Activated naive CD4-positive, alpha-beta T cell (primary cell): ENCODE measurements at regions not wholly inside any gene's neighbourhood (a gene's known extent, or its start where the extent isn't known, plus 50 kb on each side); places are given as distances from the start of the nearest gene placed in this dataset.

Source experiments
- DNase-seq, 4 experiments: peaks; one replicate each; lab custom pipeline; 2025; lab: John Stamatoyannopoulos, UW

DNA sequence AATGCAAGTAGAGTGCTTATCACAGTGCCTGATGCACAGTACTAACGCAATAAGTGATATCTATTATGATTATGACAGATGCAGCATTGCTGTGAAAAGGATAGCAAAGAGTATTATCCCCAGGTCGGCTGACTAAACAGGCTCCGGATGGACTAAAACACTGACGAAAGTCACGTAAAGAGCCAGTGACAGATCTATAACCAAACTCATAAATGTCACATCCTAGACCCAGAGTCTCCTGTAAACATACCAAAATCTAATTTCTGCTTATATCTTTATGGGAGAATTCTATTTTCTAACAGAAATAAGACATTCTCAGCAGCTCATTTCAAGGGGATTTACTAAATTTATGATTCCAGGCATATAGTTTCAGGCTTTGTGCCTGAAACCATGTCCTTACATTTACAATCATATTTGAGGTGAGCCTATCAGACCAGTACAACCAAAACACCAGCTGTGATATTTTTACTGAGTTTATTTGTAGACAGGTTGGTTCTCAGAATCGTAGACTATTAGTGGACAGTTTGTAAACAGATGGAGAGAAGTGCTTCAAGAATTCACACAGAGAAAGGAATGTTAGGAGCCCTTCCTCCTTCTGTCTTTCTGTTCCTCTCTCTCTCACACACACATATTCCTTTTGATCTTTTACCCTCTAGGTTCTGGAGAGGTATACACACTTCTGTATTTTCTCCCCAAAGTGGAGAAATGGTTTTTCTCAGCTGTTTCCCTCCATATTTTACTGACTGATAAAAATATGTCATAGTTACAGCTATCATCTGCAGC lies 52.4 kb upstream of the WDR26 start:
- DNase-seq = no peak

DNA sequence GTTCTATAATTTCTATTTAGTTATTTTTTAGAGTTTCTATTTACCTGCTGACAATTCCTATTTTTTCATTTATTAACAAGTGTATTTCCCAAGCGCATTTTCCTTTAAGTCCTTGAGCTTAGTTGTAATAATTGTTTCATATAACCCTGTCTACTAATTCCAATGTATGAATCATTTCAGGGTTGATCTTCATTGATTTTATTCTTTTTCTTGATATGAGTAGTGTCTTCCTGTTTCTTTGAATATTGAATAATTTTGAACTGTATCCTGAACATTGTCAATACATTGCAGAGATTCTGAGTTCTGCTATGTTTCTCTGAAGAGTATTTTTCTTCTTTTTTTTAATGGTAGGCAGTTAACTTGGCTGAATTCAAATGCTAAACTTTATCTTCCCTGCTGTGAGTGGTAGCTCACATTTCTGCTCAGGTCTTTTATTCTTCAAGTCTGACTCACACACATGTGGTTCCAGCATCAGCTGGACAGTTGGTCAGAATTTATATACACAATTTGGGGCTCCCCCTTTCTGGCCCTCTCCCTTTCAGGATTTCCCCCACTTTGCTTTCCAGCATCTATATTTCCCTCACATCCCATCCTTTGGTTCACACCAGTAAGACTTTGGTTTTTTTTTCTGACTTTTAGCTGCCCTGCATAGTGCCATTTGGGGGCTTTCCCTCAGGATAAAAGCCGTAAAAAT lies 54.4 kb upstream of the WDR26 start:
- DNase-seq = no peak

DNA sequence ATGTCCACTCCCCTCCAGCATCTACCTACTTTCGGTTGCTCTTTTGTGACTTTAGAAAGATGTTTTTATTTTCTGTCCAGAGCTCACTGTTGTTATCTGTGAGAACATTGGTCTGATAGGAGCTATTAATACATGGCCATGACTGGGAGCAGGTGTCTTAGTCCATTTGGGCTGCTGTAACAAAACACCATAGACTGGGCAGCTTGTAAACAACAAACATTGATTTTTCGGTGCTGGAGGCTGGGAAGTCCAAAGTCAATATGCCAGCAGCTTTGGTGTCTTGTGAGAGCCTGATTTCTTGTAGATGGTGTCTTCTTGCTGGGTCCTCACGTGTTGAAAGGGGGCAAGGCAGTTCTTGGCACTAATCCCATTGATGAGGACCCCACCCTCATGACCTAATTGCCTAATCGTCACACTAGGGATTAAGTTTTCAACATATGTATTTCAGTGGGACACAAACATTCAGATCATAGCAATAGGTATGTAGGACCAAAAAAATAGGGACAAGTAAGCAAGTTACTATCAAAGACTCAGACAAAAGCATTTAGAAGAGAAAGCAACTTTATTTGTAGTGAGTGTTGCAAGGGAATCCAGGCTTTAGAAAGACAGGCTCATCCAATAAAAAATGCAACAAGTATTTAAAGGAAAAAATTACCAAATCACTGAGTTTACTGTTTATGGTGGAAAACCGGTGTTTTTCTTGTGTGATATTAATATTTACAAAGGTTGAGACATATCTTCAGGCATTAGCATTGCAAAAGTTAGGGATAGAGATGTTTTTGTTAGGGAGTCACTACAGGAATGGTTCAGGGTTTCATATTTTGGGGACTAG lies 55.2 kb upstream of the WDR26 start:
- DNase-seq = no peak

DNA sequence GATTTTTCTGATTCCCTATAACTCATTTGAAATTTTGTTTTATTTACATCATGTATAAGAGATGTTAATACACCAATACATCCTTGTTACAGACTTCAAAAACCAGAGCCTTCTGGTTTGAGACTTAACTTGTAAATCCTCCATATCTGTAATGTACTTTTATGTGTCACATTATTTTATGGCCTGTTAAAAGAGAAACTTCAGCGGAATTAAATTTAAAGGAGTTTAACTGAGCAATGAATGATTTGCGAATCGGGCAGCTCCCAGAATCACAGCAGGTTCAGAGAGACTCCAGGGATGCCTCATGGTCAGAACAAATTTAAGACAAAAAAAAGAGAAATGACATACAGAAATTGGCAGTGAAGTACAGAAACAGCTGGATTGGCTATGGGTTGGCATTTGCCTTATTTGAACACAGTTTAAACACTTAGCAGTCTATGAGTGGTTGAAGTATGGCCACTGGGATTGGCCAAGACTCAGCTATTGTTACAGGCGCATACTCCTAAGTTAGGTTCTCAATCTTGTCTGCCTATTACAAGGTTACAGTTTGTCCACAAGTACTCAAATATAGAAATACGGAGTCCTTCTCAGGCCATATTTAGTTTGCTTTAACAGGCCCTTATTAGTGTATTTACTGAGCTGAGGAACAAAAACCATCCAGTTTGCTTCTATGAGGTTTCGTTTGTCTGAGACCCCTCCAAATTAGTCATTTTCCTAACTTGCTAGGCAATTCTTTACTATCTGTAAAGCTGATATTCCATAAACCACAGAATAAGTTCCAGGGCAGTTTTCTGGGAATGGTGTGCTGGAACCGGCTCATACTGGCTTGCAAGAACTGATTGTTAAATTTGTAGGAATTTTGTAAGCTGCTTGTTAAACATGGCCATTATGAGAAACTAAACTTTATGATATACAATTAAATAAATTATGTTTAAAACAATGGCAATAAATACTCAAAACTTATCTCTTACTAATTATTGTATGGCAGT lies 56.2 kb upstream of the WDR26 start:
- no peak for DNase-seq

DNA sequence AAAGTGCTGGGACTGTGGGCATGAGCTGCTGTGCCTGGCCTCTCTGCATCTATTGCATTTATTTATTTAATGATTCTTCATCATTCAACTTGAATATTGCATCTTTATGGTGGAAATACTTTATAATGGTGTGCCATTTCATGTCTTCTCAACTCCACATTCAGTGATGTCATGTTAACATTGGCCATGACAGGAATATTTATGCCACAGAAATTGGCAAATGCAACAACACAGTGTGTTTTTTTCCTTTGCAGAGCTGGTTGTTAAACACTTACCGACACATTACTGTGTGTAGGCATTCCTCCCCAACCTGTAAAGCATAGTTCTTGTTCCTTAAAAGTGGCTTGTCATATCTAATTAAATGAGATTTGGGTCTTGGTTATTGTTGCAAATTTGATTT lies 57.4 kb upstream of the WDR26 start:
- no peak for DNase-seq

DNA sequence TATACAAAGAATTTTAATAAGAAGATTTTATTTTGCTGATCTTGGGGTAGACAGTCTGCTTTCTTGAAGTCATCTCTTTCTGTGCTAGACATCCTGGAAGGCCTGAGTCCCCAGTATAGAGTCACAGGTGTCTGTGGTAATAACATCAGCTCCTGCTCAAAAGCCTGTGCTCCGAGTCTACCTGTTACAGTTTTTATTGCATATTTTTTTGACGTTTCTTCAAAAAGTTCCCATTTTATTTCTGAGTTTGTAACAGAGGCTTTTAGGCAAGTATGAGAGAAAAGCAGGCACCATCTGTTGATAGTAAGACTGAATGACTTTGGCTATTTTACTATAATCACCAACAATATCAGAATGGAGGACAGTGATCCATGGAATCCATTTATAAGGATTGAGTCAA lies 58.0 kb upstream of the WDR26 start:
- DNase-seq = no peak

DNA sequence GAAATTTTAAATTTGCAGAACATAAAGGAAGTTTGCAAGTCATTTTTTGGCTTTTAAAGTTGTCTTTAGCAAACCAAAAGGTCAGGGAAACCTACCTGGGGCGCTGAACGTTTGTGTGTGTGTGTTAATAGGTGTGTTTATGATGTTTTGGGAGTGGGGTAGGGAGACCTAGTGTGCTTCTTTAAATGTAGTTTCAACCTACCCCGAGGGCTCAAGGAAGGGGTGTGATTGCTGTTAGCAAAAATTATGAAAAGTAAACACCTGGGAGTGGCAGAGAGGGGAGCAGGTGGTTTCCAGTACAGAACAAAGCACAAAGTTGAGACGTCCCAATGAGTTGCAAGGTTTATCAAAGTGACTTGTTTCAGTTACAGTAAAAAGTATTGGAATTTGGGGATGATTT lies 58.7 kb upstream of the WDR26 start:
- no peak for DNase-seq

DNA sequence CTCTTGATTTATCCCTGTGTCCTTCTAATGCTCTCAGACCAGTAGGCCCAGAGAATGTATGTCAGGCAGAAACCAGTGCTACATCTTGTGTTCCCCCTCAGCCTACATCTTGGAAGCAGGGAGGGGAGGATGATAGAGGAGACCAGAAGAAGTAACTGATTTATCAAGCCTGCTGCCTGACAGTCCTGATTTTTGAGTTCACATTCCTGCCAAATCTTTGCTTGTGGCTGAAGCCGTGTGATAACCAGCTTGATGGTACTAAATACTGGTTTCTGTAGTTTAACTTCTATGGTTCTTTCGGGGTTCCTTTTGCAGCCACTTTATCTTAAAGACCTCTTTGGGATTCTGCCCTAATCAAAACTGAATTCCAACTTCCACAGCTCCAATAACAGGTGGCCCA lies 59.7 kb upstream of the WDR26 start:
- DNase-seq = no peak

DNA sequence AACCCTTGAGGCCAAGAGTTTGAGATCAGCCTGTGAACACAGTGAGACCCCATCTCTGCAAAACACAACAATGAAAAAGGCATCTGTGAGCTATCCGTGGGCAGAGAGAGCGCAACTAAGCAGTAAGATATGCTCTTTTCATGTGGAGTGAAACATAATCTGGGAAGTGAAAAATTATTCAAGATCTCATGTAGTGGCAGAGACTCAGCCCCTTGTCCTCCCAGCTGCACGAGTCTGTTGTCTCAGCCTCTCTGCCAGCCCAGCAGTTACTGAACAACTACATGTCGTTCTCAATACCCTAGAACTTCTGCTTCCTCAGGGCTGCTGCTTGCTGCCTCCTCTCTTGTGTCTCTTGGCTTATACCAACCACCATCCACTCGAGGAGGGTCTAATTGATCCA lies 61.3 kb upstream of the WDR26 start:
- DNase-seq = no peak

DNA sequence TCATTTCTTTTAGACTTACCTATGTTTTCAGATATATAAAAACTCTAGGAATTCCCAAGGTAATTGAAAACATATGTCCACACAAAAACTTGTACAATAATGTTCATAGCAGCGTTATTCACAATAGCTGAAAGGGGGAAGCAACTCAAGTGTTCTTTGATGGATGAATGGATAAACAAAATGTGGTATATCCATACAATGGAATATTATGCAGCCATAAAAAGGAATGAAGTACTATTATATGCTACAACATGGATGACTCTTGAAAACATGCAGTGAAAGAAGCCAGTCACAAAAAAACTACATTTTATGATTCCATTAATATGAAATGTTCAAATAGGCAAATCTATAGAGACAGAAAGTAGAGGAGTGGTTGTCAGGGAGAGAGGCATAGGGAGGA lies 62.2 kb upstream of the WDR26 start:
- no peak for DNase-seq

DNA sequence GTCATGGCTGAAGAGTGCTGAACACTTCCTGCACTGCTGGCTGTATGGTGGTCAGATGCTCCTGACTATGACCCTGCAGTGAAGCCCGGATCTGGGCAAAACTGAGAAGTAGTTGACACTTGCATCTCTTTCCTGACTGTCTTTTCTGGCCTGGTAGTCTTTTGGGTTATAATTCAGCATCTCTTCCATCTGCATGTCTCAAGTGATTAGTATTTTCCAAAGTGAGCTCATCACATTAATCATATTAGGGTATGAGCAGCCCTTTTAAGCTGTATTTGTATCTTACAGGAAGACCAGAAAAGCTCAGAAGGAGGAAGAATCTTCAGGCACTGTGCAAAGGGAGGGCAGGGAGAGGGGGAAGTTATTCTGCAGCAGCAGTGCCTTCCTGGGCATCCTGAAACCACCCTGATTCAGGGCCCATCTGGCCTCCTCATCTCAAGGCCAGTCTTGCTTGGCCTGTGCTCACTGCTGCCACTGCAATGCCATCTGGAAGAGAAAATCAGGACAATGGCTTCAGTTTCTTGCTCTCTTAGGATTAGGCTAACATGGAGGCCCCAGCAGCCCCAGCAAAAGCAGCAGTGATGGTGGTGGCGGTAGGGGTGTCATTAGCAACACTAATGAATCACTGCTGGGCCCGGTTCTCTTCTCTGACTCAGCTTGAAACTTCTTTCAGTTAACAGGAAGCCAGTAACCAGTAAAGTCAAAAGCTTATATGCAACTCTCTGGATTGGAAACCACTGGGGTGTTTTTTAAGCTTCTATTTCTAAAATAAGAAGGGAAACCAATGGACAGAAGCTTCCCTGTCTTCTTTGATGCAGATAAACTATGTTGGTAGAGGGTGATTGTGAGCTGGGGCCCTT lies 63.3 kb upstream of the WDR26 start:
- DNase-seq = peak in 2 of 4 experiments; percentile 7 to 15

DNA sequence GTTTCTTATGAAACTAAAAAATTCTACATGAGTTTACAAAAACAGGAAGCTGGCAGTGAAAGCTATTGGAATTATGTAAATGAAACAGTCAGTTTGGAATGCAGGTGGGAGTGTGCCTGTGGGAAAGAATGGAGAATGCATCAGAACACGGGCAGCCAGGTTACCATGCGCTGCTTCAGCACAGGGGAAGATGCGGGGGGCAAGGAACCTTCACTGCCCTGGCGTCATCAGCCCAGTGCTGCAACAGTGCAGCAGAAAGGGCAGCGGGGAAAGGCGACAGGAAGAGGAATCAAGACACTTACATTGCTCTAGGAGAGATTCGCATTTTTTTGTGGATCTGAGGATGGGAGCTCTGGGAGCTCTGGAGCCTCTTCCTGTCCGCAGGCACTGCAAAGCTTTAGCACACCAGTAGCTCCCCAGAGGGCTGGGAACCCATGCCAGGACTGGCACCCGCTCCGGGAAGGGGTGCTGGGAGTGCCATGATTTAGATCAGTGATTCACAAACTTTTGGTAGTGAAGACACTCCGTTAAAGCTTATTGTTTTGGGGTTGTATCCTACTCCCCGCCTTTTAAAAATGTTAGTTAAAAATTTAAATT lies 64.1 kb upstream of the WDR26 start:
- no peak for DNase-seq

DNA sequence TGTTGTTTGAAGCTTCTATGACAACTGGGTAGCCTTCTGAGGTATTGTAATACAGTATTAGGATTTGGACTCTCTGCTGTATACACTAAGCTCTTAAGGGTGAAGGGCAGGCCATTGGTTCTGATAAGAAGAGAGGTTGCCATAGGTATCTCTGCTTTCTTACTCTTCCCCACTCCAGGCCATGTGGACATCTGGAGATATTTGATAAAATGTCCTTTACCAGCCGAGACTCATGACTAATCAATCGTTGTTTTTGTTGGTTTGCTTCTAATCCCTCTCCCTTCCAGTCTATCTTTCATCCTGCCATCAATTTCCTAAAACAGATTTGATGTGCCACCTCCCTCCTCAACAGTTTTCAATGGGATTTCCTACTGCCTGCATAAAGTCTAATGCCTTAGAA lies 64.6 kb upstream of the WDR26 start:
- DNase-seq = no peak

DNA sequence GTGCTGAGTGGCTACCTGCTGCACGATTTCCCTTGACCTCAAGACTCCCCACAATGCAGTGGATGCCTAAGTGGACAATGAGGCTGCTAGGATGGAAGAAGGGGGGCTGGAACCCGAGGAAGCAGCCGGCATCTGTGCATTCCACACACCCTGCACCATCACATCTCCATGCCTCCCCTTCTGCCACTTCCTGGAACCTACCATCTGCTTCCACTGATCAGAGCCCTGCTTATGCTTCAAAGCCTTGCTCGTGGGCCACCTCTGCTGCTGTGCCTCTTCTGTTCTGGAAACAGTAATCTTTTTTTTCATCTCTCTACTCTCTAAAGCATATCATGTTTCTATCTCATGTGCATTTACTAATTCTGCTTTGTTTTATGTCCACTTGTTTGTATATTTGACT lies 66.2 kb upstream of the WDR26 start:
- no peak for DNase-seq

DNA sequence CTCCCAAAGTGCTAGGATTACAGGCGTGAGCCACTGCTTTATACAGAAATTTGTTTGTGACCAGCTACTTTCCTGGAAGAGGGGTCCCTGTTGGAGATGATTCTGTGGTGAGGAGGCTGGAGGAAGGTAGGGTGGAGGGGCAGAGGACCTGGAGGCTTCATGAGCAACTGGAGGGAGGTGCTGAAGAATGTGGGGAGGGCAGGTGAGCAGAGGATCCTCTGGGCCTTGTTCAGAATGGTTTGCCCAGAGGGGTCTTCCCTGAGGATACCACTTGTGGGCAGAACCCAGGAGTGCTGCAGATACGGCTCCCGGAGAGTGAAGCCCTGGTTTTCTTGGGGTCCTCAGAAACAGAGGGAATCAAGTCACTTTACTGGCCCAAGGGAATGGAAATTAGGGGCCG lies 67.2 kb upstream of the WDR26 start:
- no peak for DNase-seq

DNA sequence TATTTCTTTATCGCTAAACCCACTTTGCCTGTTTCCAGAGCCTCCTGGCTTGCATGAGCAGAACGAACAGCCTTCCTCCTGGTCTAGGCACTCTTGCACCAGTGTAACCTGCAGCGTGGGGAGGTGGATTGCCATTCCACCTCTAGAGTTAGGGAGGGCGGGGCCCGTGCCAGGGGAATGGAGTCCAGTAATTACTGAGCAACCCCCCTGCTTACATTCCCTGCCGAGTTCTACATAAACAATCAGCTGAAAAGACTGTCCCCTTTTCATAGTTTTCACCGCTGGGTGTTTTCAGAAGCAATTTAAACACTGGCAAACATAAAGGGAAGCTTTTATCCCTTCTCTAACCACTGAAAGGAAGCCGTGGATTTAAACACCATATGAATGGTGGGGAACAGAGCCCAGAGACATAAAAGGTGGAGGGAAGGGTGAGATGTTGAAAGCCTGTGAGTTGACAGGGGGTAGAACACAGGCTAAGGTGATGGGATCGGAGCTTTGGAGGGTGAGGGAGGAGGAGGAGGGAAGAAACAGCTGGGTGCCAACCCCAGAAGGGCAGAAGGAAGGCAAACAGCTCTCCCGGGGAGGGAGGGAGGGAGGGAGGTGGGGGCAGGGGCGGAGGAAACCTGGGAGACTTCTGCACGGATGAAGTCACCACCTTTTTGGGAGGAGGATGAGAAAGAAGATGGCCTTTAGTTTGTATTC lies 68.0 kb upstream of the WDR26 start:
- no peak for DNase-seq

DNA sequence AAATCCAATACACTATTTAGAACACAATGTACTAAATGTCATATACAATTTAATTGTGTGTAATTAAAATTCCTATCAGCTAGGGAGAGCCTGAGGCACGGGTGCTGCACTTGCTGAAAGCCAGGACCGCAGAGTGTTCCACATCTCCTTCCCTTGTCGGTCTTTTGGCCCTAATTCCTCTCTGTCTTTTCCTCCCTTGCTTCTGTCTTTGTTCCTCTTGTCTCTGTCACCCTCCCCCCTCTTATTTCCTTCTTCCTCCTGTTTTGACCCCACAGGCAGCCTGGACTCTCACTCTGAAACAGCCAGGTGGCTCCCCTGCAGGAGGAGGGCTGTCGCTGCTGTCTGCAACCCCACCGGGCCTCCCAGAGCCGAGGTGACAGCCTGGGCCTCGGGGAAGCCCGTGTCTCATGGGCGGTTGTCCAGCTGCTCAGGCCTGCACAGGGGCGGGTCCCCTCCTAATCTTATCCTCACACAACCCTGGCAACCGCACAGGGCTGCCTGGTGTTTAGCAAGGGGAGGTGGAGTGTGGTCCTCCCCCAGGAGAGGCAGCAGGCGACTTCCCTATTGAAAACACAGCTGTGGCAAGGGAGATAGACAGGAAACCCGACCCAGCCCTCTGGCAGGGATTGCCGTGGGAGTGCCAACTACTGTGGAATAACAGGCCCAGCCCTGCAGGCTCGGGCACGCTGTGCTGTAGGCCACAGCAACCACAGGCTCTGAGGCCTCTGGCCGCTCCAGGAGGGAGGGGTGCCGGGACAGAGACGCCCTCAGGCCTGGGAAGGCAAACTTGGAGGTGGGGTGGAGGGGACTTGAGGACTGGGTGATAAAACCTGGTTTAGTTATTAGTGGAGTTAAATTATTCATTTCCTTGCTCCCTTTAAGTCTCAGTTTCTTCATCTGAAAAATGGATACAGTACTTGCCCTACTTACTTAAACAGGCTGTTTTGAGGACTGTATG lies 68.8 kb upstream of the WDR26 start:
- DNase-seq = no peak

DNA sequence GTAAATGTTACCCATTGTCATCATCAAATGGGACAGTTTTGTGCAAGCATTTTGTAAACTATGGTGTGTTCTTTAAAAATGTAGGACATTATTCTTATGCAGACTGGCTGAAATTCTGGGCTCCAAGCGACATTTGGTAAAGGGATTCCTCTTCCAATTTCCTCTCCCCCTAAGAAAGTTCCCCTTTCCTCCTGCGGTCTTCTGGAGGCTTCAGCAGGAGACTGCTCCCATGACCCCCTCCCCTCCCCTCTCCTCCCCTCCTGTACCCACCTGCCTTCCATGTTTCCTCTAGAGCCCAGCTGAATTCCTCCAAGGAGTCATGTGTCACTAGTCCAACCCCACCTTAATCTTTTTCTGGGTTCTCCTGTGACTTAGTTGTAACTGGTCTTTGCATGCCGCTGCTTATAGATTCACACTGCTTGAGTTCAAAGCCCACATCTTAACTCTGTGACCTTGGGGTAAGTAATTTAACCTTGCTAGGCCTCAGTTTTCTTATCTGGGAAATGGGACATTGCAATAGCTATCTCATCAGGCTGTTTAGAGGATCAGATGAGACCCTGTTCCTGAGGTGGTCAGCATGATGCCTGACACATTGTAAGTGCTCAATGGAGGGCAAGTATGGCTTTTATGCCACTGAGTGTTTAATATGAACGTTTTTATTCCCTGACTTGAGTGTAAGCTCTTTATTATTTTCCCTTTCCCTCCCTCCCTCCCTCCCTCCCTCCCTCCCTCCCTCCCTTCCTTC lies 69.9 kb upstream of the WDR26 start:
- no peak for DNase-seq
